ENCODE measurements at regions not wholly inside any gene's neighbourhood (a gene's known extent, or its start where the extent isn't known, plus 50 kb on each side); places are given as distances from the start of the nearest gene placed in this dataset.

DNA sequence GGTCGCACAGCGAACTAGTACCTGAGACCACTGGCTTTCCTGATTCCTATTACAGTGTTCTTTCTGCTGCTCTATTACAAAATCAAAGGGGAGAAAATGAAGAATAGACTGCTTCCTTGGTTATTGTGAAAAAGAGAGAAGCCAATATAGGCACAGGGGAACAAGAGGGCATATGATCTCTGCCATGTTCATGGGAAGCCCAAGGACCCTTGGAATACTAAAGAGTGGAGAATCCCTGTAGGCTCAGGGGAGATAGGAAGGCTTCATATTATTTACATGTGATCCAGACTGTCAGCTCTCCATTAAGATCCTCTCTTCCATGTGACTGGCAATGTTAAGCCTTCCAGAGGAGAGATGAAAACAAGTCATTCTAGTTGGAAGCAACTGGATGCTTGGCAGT lies 135.7 kb upstream of the MYCN start:
- Histone ChIP-seq H3K27me3 (ENCODE audit: low read depth, low read length) (no peaks in the 10 kb centered on the region), H3K4me1 (ENCODE audit: control insufficient read depth in 1 of 2, insufficient read depth in 2 of 2, low read length in 2 of 2) (no peaks in the 10 kb centered on the region), H3K27ac (ENCODE audit: low read length) (no peak overlapping the region), H3K9me3 (ENCODE audit: control insufficient read depth in 1 of 2, low read length in 2 of 2) (no peaks in the 10 kb centered on the region), H3K36me3 (ENCODE audit: control insufficient read depth in 1 of 2, insufficient read depth in 2 of 2, low read length in 2 of 2) (no peaks in the 10 kb centered on the region), H3K4me3 (ENCODE audit: low read depth in 1 of 2, low read length in 2 of 2) (no peak overlapping the region)

DNA sequence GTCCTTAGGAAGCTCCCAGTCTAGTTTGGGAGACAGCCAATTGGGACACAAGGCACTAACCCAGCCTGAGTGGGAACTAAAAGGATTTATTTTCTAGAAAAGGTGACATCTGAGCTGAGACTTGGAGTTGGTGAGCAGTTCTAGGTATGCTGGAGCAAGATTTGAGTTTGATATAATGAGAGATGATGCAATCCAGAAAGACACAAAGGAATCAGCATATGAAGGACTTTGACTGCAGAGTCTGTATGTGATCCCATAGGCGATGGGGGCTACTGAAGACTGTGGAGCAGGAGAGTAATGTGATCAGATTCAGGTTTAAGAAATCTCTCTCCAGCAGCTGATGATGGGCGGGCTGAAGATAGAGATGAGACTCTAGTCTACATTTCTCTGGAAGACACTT lies 135.1 kb upstream of the MYCN start:
- H3K27ac ChIP-seq (ENCODE audit: low read length), result no peak overlapping the region
- H3K36me3 ChIP-seq (ENCODE audit: control insufficient read depth in 1 of 2, insufficient read depth in 2 of 2, low read length in 2 of 2), result no peaks in the 10 kb centered on the region
- H3K27me3 ChIP-seq (ENCODE audit: low read depth, low read length), result no peaks in the 10 kb centered on the region

DNA sequence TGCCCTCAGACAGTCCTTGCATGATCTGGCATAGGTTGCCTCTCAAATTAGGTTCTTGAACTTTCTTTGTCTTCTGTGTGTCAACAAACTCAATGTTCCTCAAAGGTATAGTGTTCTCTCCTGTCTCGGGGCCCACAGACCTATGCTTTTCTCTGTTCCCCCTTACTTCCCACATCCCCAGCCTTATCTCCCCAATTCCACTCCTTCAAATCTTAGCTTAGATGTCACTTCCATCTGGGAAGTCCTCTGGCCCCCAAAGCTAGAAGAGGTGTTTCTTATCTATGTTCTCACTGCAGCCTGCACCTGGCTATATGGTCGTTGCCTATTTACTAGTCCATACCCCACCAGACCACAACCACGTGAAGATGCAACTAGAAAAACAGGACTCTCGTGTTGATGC lies 134.6 kb upstream of the MYCN start:
- Histone ChIP-seq H3K36me3 (ENCODE audit: control insufficient read depth in 1 of 2, insufficient read depth in 2 of 2, low read length in 2 of 2) (no peaks in the 10 kb centered on the region), H3K4me1 (ENCODE audit: control insufficient read depth in 1 of 2, insufficient read depth in 2 of 2, low read length in 2 of 2) (no peaks in the 10 kb centered on the region), H3K9me3 (ENCODE audit: control insufficient read depth in 1 of 2, low read length in 2 of 2) (no peaks in the 10 kb centered on the region), H3K4me3 (ENCODE audit: low read depth in 1 of 2, low read length in 2 of 2) (no peak overlapping the region), H3K27me3 (ENCODE audit: low read depth, low read length) (no peaks in the 10 kb centered on the region), H3K27ac (ENCODE audit: low read length) (no peak overlapping the region)

More for the DNA sequence above, 135.1 kb upstream of the MYCN start:
- Histone ChIP-seq H3K4me3 (ENCODE audit: low read depth in 1 of 2, low read length in 2 of 2) (no peak overlapping the region), H3K4me1 (ENCODE audit: control insufficient read depth in 1 of 2, insufficient read depth in 2 of 2, low read length in 2 of 2) (no peaks in the 10 kb centered on the region), H3K9me3 (ENCODE audit: control insufficient read depth in 1 of 2, low read length in 2 of 2) (no peaks in the 10 kb centered on the region)

DNA sequence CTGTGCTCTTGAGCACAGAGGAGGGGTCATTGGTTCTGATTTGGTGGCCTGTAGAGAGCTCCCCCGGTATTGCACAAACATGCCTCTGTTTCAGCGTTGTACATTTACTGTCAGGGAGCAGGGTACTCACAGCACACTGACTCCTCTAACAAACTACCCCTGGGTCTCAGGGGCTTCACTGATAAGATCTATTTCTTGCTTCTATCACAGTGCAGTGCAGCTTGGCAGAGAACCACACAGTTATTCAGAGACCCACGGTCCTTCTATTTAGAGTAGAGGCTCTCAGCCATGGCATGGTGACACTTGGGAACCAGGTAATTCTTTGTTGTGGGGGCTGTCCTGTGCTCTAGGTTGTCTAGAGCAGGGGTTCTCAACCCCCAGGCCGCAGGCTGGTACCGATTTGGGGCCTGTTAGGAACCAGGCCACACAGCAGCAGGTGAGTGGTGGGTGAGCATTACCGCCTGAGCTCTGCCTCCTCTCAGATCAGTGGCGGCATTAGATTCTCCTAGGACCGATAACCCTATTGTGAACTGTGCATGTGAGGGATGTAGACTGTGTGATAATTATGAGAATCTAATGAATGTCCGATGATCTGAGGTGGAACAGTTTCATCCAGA lies 133.4 kb upstream of the MYCN start:
- Histone ChIP-seq H3K27me3 (ENCODE audit: low read depth, low read length) (no peaks in the 10 kb centered on the region), H3K36me3 (ENCODE audit: control insufficient read depth in 1 of 2, insufficient read depth in 2 of 2, low read length in 2 of 2) (no peaks in the 10 kb centered on the region), H3K4me1 (ENCODE audit: control insufficient read depth in 1 of 2, insufficient read depth in 2 of 2, low read length in 2 of 2) (no peaks in the 10 kb centered on the region), H3K4me3 (ENCODE audit: low read depth in 1 of 2, low read length in 2 of 2) (no peak overlapping the region), H3K9me3 (ENCODE audit: control insufficient read depth in 1 of 2, low read length in 2 of 2) (no peaks in the 10 kb centered on the region), H3K27ac (ENCODE audit: low read length) (no peak overlapping the region)

DNA sequence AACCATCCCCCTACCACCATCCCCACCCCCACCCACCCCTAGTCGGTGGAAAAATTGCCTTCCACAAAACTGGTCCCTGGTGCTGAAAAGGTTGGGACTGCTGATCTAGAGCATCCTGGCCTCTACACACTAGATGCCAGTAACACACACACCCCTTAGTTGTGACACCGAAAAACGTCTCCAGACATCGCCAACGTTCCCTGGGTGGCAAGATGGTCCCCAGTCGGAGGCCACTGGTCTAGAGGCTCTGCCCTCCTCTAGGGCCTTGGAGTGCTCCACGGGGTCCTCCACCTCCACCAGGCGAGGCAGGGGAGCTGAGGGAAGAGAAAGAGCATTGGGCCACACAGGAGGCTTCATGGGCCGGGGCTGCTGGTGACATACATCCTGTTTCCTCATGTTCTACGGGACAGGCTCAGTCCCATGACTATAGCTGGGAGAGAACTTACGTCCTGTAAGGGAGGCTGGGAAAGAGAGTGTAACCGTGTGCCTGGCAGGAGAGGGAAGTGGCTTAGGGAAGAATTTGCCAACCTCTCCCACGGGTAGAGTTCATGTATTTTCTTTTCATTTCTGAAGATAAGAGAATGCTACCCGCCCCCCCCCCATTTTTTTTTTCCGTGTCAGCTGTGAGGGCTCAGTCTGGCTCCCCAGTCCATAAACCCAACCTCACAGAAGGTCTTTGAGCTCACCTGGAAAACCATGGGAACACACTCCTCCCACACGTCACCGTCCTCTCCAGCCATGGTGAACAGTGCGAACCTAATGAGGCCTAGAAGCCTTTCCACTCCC lies 132.7 kb upstream of the MYCN start:
- Histone ChIP-seq H3K36me3 (ENCODE audit: control insufficient read depth in 1 of 2, insufficient read depth in 2 of 2, low read length in 2 of 2) (no peaks in the 10 kb centered on the region), H3K4me3 (ENCODE audit: low read depth in 1 of 2, low read length in 2 of 2) (no peak overlapping the region), H3K27ac (ENCODE audit: low read length) (no peak overlapping the region)

DNA sequence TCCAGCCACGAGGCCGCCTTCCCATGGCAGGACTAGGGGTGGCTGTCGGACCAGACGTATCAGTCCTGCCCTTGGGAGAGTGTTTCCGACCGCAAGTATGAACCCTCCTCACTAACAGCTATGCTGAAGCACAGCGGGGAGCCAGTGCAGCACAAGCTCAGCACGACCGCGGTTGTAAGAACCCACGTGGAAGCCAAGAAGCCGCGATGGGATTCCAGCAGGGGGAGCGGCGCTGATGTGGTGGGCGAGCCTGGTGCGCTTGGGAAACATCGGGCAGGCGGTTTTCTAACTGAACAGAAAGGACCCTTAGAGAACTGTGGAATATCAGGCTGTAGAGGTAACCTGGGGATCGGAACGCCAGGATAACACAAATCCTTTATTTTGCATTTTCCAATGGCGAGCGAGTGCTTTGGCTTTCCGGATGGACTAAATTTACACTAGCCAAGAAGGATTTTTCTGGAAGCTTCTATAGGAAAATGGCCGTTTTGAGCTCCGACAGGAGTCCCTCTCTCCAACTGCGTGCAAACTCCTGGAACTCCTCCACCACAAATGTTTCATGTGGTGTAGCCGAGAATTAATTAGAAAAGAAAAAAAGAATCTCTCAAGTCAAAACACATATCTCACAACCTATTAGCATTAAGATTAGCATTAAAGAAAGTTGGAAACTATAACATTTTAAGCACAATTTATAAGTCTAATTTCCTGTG lies 132.0 kb upstream of the MYCN start:
- Histone ChIP-seq H3K27ac (ENCODE audit: low read length) (no peak overlapping the region), H3K4me1 (ENCODE audit: control insufficient read depth in 1 of 2, insufficient read depth in 2 of 2, low read length in 2 of 2) (no peaks in the 10 kb centered on the region), H3K36me3 (ENCODE audit: control insufficient read depth in 1 of 2, insufficient read depth in 2 of 2, low read length in 2 of 2) (no peaks in the 10 kb centered on the region)

More for the DNA sequence above, 132.7 kb upstream of the MYCN start:
- Histone ChIP-seq H3K9me3 (ENCODE audit: control insufficient read depth in 1 of 2, low read length in 2 of 2) (no peaks in the 10 kb centered on the region), H3K27me3 (ENCODE audit: low read depth, low read length) (no peaks in the 10 kb centered on the region), H3K4me1 (ENCODE audit: control insufficient read depth in 1 of 2, insufficient read depth in 2 of 2, low read length in 2 of 2) (no peaks in the 10 kb centered on the region)

DNA sequence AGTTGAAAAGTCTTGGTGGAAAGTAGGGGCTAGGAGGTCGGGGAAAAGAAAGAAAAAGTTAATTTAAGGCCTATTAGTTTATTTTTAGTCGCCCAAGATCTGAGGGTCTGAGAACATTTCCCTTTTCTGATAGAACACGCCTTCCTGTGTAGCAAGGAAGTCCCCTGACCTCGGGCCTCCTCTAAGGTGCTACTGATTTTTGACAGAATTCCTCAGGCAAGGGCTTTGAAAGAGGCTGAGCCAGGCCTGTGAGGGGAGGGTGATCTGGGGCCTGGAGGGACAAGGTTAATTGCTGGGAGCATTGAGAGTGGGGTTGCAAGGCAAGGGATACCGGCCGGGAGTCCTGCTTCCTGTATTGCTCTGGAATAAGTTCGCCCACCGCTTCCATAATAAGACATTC lies 131.4 kb upstream of the MYCN start:
- no peak overlapping the region for H3K4me3 ChIP-seq (ENCODE audit: low read depth in 1 of 2, low read length in 2 of 2)
- no peaks in the 10 kb centered on the region for H3K27me3 ChIP-seq (ENCODE audit: low read depth, low read length)
- no peak overlapping the region for H3K27ac ChIP-seq (ENCODE audit: low read length)
- H3K9me3 ChIP-seq (ENCODE audit: control insufficient read depth in 1 of 2, low read length in 2 of 2), result no peaks in the 10 kb centered on the region
- H3K4me1 ChIP-seq (ENCODE audit: control insufficient read depth in 1 of 2, insufficient read depth in 2 of 2, low read length in 2 of 2), result no peaks in the 10 kb centered on the region
- H3K36me3 ChIP-seq (ENCODE audit: control insufficient read depth in 1 of 2, insufficient read depth in 2 of 2, low read length in 2 of 2), result no peaks in the 10 kb centered on the region

More for the DNA sequence above, 132.0 kb upstream of the MYCN start:
- Histone ChIP-seq H3K9me3 (ENCODE audit: control insufficient read depth in 1 of 2, low read length in 2 of 2) (no peaks in the 10 kb centered on the region), H3K27me3 (ENCODE audit: low read depth, low read length) (no peaks in the 10 kb centered on the region), H3K4me3 (ENCODE audit: low read depth in 1 of 2, low read length in 2 of 2) (no peak overlapping the region)

DNA sequence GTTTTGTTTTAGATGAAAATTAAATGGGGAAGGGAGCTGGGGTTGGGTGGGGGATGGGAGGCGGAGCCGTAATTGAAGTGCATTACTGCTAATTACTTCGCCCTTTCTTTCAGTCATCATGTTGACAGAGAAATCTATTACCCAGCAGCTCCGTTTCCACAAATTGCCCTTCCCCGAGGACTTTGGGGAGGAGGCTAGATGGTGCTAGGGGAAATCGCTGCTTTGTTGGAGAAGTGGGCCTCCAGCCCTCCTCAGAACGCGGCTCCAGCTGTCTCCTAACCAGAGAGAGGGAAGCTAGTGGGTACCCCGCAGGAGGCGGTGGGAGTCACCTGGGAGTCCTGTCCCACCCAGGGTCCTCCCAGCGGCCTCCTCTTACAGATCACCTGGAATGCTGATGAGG lies 130.9 kb upstream of the MYCN start:
- H3K9me3 ChIP-seq (ENCODE audit: control insufficient read depth in 1 of 2, low read length in 2 of 2), result no peaks in the 10 kb centered on the region
- no peaks in the 10 kb centered on the region for H3K27me3 ChIP-seq (ENCODE audit: low read depth, low read length)
- no peak overlapping the region for H3K4me3 ChIP-seq (ENCODE audit: low read depth in 1 of 2, low read length in 2 of 2)
- no peaks in the 10 kb centered on the region for H3K4me1 ChIP-seq (ENCODE audit: control insufficient read depth in 1 of 2, insufficient read depth in 2 of 2, low read length in 2 of 2)
- H3K36me3 ChIP-seq (ENCODE audit: control insufficient read depth in 1 of 2, insufficient read depth in 2 of 2, low read length in 2 of 2), result no peaks in the 10 kb centered on the region
- H3K27ac ChIP-seq (ENCODE audit: low read length), result no peak overlapping the region

DNA sequence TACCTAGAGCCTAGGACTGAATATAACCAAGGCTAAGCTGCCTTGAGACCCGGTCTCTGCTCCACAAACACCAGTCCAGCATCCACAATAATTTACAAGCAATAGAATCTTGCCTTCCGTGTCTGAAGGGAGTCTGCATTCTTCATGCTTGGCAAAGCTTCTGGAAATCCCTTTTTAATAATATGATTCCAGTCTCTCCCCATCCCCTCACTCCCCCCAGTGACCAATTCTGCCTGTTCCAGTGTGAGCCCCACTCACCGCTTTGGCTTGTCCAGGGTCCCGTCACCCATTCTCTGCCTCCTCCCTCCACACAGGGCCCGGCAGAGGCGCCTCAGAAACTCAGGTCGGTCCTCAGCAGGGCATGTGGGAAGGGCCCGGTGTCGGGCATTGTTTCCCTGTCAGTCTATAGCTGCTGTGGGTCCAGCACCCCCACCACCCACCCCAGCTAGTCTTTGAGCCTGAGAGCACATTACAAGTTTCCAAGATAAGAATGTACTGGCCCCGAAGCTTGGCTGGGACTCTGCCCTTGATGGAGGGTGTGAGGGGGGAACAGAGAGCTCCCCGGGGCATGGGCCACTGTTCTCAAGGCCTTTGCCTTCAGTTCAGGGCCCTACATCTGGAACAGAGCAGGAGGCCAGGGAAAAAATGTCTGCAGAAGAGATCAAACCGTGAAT lies 129.7 kb upstream of the MYCN start:
- Histone ChIP-seq H3K9me3 (ENCODE audit: control insufficient read depth in 1 of 2, low read length in 2 of 2) (no peaks in the 10 kb centered on the region), H3K36me3 (ENCODE audit: control insufficient read depth in 1 of 2, insufficient read depth in 2 of 2, low read length in 2 of 2) (no peaks in the 10 kb centered on the region), H3K4me1 (ENCODE audit: control insufficient read depth in 1 of 2, insufficient read depth in 2 of 2, low read length in 2 of 2) (no peaks in the 10 kb centered on the region), H3K27ac (ENCODE audit: low read length) (no peak overlapping the region), H3K4me3 (ENCODE audit: low read depth in 1 of 2, low read length in 2 of 2) (no peak overlapping the region), H3K27me3 (ENCODE audit: low read depth, low read length) (no peaks in the 10 kb centered on the region)

DNA sequence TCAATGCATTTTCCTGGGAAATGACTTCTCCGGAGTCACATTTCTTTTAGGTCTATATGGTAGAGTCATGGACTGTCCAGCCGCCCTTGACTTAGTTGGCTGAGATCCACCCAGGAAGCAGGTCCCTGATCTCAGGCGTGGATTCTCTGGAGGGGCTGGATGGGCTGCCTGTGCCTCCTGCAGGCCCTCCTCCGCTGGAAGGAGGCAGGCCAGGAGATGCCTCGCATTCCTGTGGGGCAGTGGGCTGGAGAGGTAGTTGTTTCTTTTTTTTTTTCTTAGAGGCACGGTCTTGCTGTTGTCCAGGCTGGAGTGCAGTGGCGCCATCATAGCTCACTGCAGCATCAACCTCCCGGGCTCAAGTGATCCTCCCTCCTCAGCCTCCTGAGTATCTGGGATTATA lies 129.0 kb upstream of the MYCN start:
- Histone ChIP-seq H3K27ac (ENCODE audit: low read length) (no peak overlapping the region), H3K36me3 (ENCODE audit: control insufficient read depth in 1 of 2, insufficient read depth in 2 of 2, low read length in 2 of 2) (no peaks in the 10 kb centered on the region), H3K4me3 (ENCODE audit: low read depth in 1 of 2, low read length in 2 of 2) (no peak overlapping the region), H3K27me3 (ENCODE audit: low read depth, low read length) (no peaks in the 10 kb centered on the region), H3K4me1 (ENCODE audit: control insufficient read depth in 1 of 2, insufficient read depth in 2 of 2, low read length in 2 of 2) (no peaks in the 10 kb centered on the region), H3K9me3 (ENCODE audit: control insufficient read depth in 1 of 2, low read length in 2 of 2) (no peaks in the 10 kb centered on the region)

DNA sequence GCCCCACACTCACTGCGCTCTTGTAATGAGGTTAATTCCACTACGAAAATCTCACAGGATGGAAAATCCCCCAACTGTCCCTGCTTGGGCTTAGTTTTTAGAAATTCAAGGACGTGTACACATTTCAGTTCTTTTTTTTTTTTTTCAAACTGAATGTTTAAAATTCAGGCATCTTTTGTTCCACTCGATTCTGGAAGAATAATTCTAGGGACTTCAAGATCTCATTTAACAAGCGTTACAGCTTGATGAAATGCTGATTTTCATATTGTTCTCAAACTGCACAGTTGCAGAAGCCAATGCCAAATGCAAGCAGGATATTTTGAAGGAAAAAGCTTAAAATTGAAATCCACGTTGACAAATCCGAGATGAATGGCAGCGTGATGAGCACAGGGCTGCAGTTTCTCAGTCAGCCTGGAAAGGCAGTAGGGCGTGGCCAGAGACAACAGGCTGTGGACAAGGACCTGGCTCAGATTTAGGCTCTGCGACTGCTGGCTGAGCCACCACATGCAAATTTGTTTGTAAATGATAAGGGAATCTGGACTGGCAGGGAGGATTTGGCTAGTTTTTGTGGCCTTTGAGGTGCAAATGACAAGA lies 128.1 kb upstream of the MYCN start:
- Histone ChIP-seq H3K4me3 (ENCODE audit: low read depth in 1 of 2, low read length in 2 of 2) (no peak overlapping the region), H3K9me3 (ENCODE audit: control insufficient read depth in 1 of 2, low read length in 2 of 2) (no peaks in the 10 kb centered on the region), H3K27ac (ENCODE audit: low read length) (no peak overlapping the region), H3K27me3 (ENCODE audit: low read depth, low read length) (no peaks in the 10 kb centered on the region), H3K4me1 (ENCODE audit: control insufficient read depth in 1 of 2, insufficient read depth in 2 of 2, low read length in 2 of 2) (no peaks in the 10 kb centered on the region), H3K36me3 (ENCODE audit: control insufficient read depth in 1 of 2, insufficient read depth in 2 of 2, low read length in 2 of 2) (no peaks in the 10 kb centered on the region)
